Fibroblast of pulmonary artery (primary cell): ENCODE measurements at regions not wholly inside any gene's neighbourhood (a gene's known extent, or its start where the extent isn't known, plus 50 kb on each side); places are given as distances from the start of the nearest gene placed in this dataset.

Source experiments
- DNase-seq: peaks from one replicate; pipeline ENCODE4 v3.0.0-alpha.2; 2010; ENCODE audit warnings: low read depth
- H3K4me3 ChIP-seq: replicated peaks from 2 replicates; pipeline ENCODE4 v1.5.1; 2011; ENCODE audit warnings: low read depth, mild to moderate bottlenecking, control low read depth, low read length, moderate library complexity
- CTCF ChIP-seq: IDR thresholded peaks from 2 replicates; pipeline ENCODE4 v1.5.1; 2011; ENCODE audit warnings: mild to moderate bottlenecking, control low read depth, low read length, inconsistent platforms; ENCODE audit errors: missing control alignments

DNA sequence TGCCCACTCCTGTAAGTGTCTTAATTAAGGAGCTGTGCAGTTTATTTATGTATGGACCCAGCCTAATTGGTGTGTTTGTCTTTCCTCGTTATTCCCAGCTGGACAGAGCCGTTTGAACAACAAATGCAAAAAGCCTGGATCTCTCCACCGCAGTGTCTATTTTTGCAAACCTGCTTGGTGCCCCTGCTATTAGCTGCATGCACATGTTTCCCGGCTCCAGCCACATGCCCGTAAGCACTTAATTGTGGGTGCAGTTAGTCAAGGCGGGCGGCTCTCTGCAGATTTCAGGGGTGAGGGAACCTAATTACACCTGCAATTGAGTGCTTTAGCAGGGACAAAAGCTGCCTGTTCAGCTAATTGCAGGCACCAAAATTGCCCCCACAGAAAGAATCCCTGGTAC, 74.0 kb upstream of the GSE1 start:
- no peak for TF ChIP-seq CTCF
- DNase-seq = no peak
- H3K4me3 ChIP-seq = no peak overlapping the region

- TF ChIP-seq CTCF = no peak
- no peak overlapping the region for H3K4me3 ChIP-seq
- DNase-seq = no peak
Observed at GRCh38 chr16:85539629-85540291, 73.4 kb upstream of the GSE1 start.

- no peak for DNase-seq
- H3K4me3 ChIP-seq = no peak overlapping the region
- no peak for TF ChIP-seq CTCF
Observed at GRCh38 chr16:85541181-85541580, 71.9 kb upstream of the GSE1 start.

- no peak for TF ChIP-seq CTCF
- DNase-seq = no peak
- H3K4me3 ChIP-seq = no peak overlapping the region
Observed at GRCh38 chr16:85541619-85541979, 71.5 kb upstream of the GSE1 start.

DNA sequence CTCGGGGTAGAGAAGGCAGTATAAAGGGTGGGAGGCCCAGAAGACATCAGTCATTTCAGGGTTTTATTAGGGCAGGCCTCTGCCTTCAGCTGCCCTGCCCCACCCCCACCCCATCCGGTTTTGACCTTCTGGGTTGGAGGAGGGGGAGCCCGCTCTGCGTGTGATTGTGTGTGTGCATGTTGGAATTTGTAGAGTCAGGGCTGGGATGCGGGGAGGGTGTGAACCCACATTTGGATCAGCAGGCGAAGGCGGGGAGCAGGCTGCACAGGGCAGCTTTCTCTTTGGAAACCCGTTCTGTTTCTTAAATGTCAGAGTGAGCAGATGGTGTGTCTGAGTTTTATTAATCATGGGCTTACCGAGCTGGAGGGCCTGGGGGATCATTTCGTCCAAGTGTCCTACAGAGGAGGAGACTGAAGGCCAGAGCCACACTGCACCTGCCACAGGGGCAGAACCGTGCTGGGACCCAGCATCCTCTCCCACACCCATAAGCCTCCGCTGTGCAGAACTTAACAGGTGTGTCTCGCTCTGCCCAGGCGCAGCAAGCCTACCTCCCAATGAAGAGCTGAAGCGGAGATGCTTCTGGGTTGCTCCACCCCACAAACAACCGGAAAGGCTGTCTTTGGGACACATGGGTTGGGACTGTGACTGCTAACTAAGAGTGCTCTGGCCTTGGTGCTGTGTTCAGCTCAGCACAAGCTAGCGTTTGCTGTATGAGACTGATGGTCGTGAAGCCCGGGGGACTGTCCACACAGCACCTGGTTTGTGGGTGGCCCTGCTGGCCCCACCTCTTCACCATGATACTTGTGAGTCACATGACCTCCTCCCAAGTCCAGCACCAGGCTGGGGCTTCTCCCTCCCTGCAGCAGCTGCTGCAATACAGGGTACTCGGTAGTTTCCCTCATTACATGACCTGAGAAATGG, 70.9 kb upstream of the GSE1 start:
- no peak overlapping the region for H3K4me3 ChIP-seq
- TF ChIP-seq CTCF = no peak
- DNase-seq = no peak

- no peak for TF ChIP-seq CTCF
- DNase-seq = no peak
- H3K4me3 ChIP-seq = no peak overlapping the region
Observed at GRCh38 chr16:85543536-85543935, 69.6 kb upstream of the GSE1 start.

GRCh38 chr16:85544016-85544415, 69.1 kb upstream of the GSE1 start:
- TF ChIP-seq CTCF = no peak
- no peak overlapping the region for H3K4me3 ChIP-seq
- no peak for DNase-seq
